ENCODE measurements at regions not wholly inside any gene's neighbourhood (a gene's known extent, or its start where the extent isn't known, plus 50 kb on each side); places are given as distances from the start of the nearest gene placed in this dataset.

- TF ChIP-seq MEF2A (IDR thresholded peaks at IDR 0.05; ENCODE audit: borderline replicate concordance, low read depth) (no peak), YY1 (IDR thresholded peaks at IDR 0.05; ENCODE audit: low read depth) (no peak), MAX (IDR thresholded peaks at IDR 0.05; ENCODE audit: low read depth) (no peak), USF2 (IDR thresholded peaks at IDR 0.05; ENCODE audit: borderline replicate concordance, low read depth, low read length) (no peak), SMC3 (IDR thresholded peaks at IDR 0.05; ENCODE audit: low read depth, low read length) (no peak), GABPA (IDR thresholded peaks at IDR 0.05; ENCODE audit: low read depth) (no peak), SIN3A (IDR thresholded peaks at IDR 0.05; ENCODE audit: borderline replicate concordance, low read depth, low read length) (no peak), TAF1 (IDR thresholded peaks at IDR 0.05; ENCODE audit: borderline replicate concordance, low read depth, low read length) (no peak), REST (IDR thresholded peaks at IDR 0.05; ENCODE audit: low read depth, low read length) (no peak), EZH2phosphoT487 (IDR thresholded peaks at IDR 0.05; ENCODE audit: borderline replicate concordance, low read depth) (no peak), TCF12 (IDR thresholded peaks at IDR 0.05) (no peak), POLR2AphosphoS5 (IDR thresholded peaks at IDR 0.05; ENCODE audit: low read depth, low read length) (no peak)
- TF ChIP-seq, protein P1, sequence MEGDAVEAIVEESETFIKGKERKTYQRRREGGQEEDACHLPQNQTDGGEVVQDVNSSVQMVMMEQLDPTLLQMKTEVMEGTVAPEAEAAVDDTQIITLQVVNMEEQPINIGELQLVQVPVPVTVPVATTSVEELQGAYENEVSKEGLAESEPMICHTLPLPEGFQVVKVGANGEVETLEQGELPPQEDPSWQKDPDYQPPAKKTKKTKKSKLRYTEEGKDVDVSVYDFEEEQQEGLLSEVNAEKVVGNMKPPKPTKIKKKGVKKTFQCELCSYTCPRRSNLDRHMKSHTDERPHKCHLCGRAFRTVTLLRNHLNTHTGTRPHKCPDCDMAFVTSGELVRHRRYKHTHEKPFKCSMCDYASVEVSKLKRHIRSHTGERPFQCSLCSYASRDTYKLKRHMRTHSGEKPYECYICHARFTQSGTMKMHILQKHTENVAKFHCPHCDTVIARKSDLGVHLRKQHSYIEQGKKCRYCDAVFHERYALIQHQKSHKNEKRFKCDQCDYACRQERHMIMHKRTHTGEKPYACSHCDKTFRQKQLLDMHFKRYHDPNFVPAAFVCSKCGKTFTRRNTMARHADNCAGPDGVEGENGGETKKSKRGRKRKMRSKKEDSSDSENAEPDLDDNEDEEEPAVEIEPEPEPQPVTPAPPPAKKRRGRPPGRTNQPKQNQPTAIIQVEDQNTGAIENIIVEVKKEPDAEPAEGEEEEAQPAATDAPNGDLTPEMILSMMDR (IDR thresholded peaks at IDR 0.05): no peak
Observed at GRCh38 chr4:176009254-176009653, 56.4 kb upstream of the WDR17 start.

All from SK-N-SH (cell line).